Upper lobe of left lung (tissue), 4 donors: ENCODE measurements at regions not wholly inside any gene's neighbourhood (a gene's known extent, or its start where the extent isn't known, plus 50 kb on each side); places are given as distances from the start of the nearest gene placed in this dataset.

Experiments
- CTCF ChIP-seq, 6 experiments: fragments of 450-650 bp in 4 of 6; fragments of 200-600 bp in 2 of 6; sonication (generic) in 2 of 6; IDR thresholded peaks; one replicate each; pipeline ENCODE4 v1.5.1; 2016 to 2019; ENCODE audit warnings: antibody characterized with exemption in 6 of 6
- POLR2AphosphoS5 ChIP-seq, 2 donors: sonication (generic); formaldehyde crosslinking; IDR thresholded peaks; one replicate each; pipeline ENCODE4 v1.5.1; 2017; ENCODE audit warnings: antibody characterized with exemption in 2 of 2

GRCh38 chr18:34483198-34483597 is 226.9 kb upstream of the DTNA start:
- TF ChIP-seq CTCF (IDR thresholded peaks at IDR 0.05) (no peak), POLR2AphosphoS5 (IDR thresholded peaks at IDR 0.05) (no peak)
